GM06990 (cell line): ENCODE measurements at regions not wholly inside any gene's neighbourhood (a gene's known extent, or its start where the extent isn't known, plus 50 kb on each side); places are given as distances from the start of the nearest gene placed in this dataset.
A peak's percentile ranks its signal among the peaks of the same experiment; 100 is the strongest.
"Not testable (repeated sequence)": the region's sequence is repeated elsewhere in the genome, so short reads cannot be mapped to it uniquely, and the experiment has no call there.

ENCODE experiments used
- DNase-seq: peaks from one replicate; pipeline ENCODE4 v3.0.0-alpha.2; 2011; ENCODE audit not compliant: insufficient read length; ENCODE audit errors: extremely low read depth
- H3K27me3 ChIP-seq: replicated peaks from 2 replicates; pipeline ENCODE4 v1.6.0; 2011; ENCODE audit warnings: low read length; ENCODE audit not compliant: control insufficient read depth, insufficient read depth
- H3K36me3 ChIP-seq: 2 replicates; pipeline ENCODE4 v1.5.1; 2011; ENCODE audit warnings: low read length; ENCODE audit not compliant: control insufficient read depth, insufficient read depth
- H3K4me3 ChIP-seq: replicated peaks from 2 replicates; pipeline ENCODE4 v1.5.1; 2011; ENCODE audit warnings: low read depth, mild to moderate bottlenecking, control low read depth, low read length
- CTCF ChIP-seq: IDR thresholded peaks from 2 replicates; pipeline ENCODE4 v1.5.1; 2011; ENCODE audit warnings: low read length, control low read depth, mild to moderate bottlenecking, inconsistent platforms; ENCODE audit not compliant: insufficient read depth, poor library complexity, severe bottlenecking

- Histone ChIP-seq H3K36me3 (no peaks in the 10 kb centered on the region), H3K27me3 (no peaks in the 10 kb centered on the region), H3K4me3 (no peak overlapping the region)
- no peak for TF ChIP-seq CTCF
- no peak for DNase-seq
Measured at GRCh38 chr4:183012879-183013729, 86.0 kb upstream of the WWC2 start.

- Histone ChIP-seq H3K27me3 (no peaks in the 10 kb centered on the region), H3K36me3 (no peaks in the 10 kb centered on the region), H3K4me3 (no peak overlapping the region)
- DNase-seq, result no peak
- TF ChIP-seq CTCF, result no peak
Measured at GRCh38 chr4:183011213-183011907, 87.7 kb upstream of the WWC2 start.

GRCh38 chr4:183008492-183008891 lies 90.6 kb upstream of the WWC2 start:
- Histone ChIP-seq H3K27me3 (no peaks in the 10 kb centered on the region), H3K4me3 (no peak overlapping the region), H3K36me3 (no peaks in the 10 kb centered on the region)
- no peak for DNase-seq
- no peak for TF ChIP-seq CTCF

GRCh38 chr4:183004370-183004769 lies 87.2 kb upstream of the DCTD start:
- H3K27me3 ChIP-seq, H3K36me3 ChIP-seq, DNase-seq, H3K4me3 ChIP-seq: not testable (repeated sequence)

- Histone ChIP-seq H3K27me3 (no peaks in the 10 kb centered on the region), H3K36me3 (no peaks in the 10 kb centered on the region), H3K4me3 (no peak overlapping the region)
- no peak for DNase-seq
- no peak for TF ChIP-seq CTCF
Measured at GRCh38 chr4:182994171-182994570, 77.0 kb upstream of the DCTD start.

- no peaks in the 10 kb centered on the region for H3K27me3 ChIP-seq
- no peak overlapping the region for H3K4me3 ChIP-seq
- peak; percentile 57 for DNase-seq
- no peak for TF ChIP-seq CTCF
- H3K36me3 ChIP-seq, result no peaks in the 10 kb centered on the region
Measured at GRCh38 chr4:182978152-182978827, 61.1 kb upstream of the DCTD start.
